GM12878 (cell line): ENCODE measurements at regions not wholly inside any gene's neighbourhood (a gene's known extent, or its start where the extent isn't known, plus 50 kb on each side); places are given as distances from the start of the nearest gene placed in this dataset.

Experiments used
- TCF12 ChIP-seq: IDR thresholded peaks from 2 replicates; pipeline ENCODE4 v1.6.1; 2011; ENCODE audit warnings: low read depth, mild to moderate bottlenecking, low read length
- TF ChIP-seq, protein P1 (sequence below): fragments of 450-650 bp; IDR thresholded peaks from 2 replicates; pipeline ENCODE4 v1.6.1; 2018; ENCODE audit warnings: mild to moderate bottlenecking, low read depth, moderate library complexity; ENCODE audit not compliant: partially characterized antibody

DNA sequence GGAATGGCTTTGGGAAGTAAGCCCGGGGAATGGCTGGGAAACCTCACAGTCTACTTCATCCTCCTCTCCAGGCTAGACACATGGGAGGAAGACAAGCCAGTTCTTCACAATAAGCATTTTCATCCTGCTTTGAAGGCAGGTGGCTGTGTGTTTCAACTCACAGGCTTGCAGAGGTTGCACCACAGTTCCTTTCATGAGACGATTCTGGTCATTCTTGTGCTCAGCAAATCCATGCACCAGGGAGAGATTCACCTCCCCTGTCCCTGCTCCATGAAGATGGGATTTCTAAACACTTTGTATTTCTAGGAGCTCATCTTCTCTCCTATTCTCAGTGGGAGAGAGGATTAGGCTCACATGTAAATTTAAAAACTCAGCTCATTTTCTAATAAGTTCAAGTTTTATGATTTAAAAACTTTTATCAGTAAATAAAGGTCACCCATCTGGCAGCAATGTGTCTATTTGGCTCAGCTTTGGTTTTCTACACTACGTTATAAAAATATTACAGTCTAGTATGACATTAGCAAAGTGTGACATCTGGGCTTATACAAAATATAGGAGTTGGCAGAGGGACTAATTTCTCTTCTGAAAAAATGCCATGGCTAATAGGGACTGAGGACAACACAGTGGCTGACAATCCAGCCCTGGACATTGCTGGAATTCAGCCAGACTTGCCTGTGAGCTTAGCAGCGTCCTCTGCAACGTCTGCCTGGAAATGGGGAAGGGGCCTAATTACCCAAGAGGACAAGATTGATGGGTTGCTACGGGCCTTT lies 283.2 kb upstream of the SLC10A2 start:
- TF ChIP-seq, protein P1, sequence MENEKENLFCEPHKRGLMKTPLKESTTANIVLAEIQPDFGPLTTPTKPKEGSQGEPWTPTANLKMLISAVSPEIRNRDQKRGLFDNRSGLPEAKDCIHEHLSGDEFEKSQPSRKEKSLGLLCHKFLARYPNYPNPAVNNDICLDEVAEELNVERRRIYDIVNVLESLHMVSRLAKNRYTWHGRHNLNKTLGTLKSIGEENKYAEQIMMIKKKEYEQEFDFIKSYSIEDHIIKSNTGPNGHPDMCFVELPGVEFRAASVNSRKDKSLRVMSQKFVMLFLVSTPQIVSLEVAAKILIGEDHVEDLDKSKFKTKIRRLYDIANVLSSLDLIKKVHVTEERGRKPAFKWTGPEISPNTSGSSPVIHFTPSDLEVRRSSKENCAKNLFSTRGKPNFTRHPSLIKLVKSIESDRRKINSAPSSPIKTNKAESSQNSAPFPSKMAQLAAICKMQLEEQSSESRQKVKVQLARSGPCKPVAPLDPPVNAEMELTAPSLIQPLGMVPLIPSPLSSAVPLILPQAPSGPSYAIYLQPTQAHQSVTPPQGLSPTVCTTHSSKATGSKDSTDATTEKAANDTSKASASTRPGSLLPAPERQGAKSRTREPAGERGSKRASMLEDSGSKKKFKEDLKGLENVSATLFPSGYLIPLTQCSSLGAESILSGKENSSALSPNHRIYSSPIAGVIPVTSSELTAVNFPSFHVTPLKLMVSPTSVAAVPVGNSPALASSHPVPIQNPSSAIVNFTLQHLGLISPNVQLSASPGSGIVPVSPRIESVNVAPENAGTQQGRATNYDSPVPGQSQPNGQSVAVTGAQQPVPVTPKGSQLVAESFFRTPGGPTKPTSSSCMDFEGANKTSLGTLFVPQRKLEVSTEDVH, result no peak
- TF ChIP-seq TCF12, result no peak
